ENCODE measurements at regions not wholly inside any gene's neighbourhood (a gene's known extent, or its start where the extent isn't known, plus 50 kb on each side); places are given as distances from the start of the nearest gene placed in this dataset.

- TF ChIP-seq YY1 (IDR thresholded peaks at IDR 0.05; ENCODE audit: low read depth) (no peak), RAD21 (IDR thresholded peaks at IDR 0.05; ENCODE audit: low read depth) (no peak), EP300 (IDR thresholded peaks at IDR 0.05; ENCODE audit: borderline replicate concordance) (no peak), TAF1 (IDR thresholded peaks at IDR 0.05; ENCODE audit: low read depth) (no peak), MAX (IDR thresholded peaks at IDR 0.05) (no peak), REST (IDR thresholded peaks at IDR 0.05; ENCODE audit: low read depth) (no peak), USF1 (IDR thresholded peaks at IDR 0.05) (no peak), NFIC (IDR thresholded peaks at IDR 0.05) (no peak)
These were observed 714.5 kb downstream of the PLCL1 start for GRCh38 chr2:198518935-198519334.

Data from Ishikawa (cell line).